Choroid plexus epithelial cell (primary cell): ENCODE measurements at regions not wholly inside any gene's neighbourhood (a gene's known extent, or its start where the extent isn't known, plus 50 kb on each side); places are given as distances from the start of the nearest gene placed in this dataset.
"Not testable (repeated sequence)": the region's sequence is repeated elsewhere in the genome, so short reads cannot be mapped to it uniquely, and the experiment has no call there.

Source experiments
- DNase-seq: peaks from one replicate; pipeline ENCODE4 v3.0.0-alpha.2; 2010; ENCODE audit warnings: low read depth
- H3K4me3 ChIP-seq: 2 replicates; pipeline ENCODE4 v1.5.1; 2011; ENCODE audit warnings: low read depth, mild to moderate bottlenecking, control low read depth, low read length, moderate library complexity
- TF ChIP-seq, protein P1 (sequence below): conservative IDR thresholded peaks from 2 replicates; pipeline ENCODE4 v1.5.1; 2011; ENCODE audit warnings: low read depth, mild to moderate bottlenecking, control low read depth, inconsistent platforms, low read length, moderate library complexity

DNA sequence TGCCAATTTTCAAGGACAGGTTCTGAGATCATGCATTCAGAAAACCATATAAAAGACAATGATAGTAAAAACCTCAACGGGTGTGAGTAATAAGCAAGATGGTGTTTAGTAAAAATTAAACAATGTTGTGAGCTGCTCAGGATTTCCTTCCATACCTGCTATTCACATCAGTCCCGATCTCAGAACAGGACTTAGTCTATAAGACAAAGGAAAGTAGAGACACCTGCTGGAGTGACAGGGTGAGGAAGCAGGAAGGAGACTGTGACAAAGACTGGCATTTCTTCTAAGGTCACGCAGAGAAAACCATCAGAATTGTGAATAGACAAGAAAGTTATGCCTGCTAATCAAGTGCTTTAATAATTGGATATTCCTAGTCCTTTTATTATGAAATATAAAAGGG is 648.0 kb downstream of the DACH1 start:
- peak; percentile 19 for DNase-seq
- H3K4me3 ChIP-seq = no peak overlapping the region
- TF ChIP-seq, protein P1, sequence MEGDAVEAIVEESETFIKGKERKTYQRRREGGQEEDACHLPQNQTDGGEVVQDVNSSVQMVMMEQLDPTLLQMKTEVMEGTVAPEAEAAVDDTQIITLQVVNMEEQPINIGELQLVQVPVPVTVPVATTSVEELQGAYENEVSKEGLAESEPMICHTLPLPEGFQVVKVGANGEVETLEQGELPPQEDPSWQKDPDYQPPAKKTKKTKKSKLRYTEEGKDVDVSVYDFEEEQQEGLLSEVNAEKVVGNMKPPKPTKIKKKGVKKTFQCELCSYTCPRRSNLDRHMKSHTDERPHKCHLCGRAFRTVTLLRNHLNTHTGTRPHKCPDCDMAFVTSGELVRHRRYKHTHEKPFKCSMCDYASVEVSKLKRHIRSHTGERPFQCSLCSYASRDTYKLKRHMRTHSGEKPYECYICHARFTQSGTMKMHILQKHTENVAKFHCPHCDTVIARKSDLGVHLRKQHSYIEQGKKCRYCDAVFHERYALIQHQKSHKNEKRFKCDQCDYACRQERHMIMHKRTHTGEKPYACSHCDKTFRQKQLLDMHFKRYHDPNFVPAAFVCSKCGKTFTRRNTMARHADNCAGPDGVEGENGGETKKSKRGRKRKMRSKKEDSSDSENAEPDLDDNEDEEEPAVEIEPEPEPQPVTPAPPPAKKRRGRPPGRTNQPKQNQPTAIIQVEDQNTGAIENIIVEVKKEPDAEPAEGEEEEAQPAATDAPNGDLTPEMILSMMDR = peak; percentile 23

DNA sequence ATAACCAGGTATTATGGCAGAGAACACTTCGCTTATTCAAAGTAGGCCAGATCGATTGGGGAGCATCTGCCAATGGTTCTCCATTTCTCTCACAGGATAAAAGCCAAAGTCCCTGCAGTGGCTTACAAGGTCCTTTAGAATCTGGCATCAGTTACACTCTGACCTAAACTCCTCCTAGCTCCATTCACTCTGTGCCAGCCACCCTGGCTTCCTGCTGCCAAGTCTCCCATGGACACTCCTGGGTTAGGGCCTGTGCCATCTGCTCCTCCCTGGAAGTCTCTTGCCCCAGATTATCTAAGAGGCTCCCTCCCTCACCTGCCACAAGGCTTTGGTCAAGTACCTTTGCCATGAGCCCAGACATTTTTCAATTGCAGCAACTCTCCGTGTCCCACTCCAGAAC is 649.2 kb downstream of the DACH1 start:
- no peak for DNase-seq
- no peak overlapping the region for H3K4me3 ChIP-seq
- TF ChIP-seq, protein P1 = no peak

DNA sequence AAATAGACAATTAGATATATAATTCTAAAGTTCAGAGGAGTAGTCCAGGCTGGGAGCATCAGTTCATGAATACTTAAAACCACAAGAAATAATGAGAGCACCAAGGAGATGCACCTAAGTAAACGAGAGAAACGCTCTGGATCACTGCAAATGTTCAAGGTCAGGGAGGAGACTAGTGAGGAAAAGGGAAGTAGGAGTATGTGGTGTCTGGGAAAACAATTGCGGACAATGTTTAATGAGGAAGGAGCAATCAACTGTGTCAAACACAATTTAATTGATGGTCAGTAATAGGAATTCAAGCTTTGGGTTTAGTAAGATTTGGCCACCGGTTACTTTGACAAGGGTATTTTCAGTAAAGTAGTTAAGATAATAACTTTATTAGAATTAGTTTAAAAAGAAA is 652.2 kb downstream of the DACH1 start:
- TF ChIP-seq, protein P1 = no peak
- no peak overlapping the region for H3K4me3 ChIP-seq
- no peak for DNase-seq

DNA sequence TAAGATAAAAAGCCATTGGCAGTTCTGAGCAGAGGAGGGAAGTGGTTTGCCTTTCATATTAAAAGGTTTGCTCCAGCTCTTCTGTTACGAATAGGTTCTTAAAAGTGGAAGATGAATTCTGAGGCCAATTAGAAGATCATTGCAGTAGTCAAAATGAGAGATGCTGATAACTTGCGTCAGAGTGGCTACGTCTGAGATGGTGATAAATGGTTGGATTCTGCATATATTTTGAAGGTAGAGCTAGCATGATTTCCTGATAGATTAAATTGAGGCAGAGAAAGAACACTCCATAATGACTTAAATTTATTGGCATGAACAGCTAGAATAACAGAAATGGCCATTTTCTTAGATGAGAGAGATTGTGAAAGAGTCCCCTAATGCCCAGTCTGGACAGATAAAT is 652.6 kb downstream of the DACH1 start:
- DNase-seq = no peak
- TF ChIP-seq, protein P1 = no peak
- no peak overlapping the region for H3K4me3 ChIP-seq

DNA sequence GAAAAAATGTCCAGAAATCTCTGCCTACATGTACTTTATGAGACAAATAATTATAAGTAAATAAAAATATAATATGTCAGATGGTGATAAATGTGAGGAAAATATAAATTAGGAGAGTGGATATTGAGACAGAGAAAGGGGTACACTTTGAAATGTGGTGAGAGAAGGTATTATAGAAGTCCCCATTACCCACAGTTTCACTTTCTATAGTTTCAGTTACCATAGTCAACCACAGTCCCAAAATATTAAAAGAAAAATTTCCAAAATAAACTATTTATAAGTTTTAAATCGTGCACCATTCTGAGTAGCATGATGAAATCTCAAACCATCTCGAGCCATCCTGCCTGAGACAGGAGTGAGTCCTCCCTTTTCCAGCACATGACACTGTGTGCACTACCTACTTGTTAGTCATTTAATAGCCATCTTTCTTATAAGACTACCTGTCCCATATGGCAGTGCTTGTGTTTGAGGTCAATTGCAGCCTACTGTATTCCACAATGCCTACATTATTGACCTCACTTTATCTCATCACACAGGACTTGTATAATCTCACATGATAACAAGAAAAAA is 653.7 kb downstream of the DACH1 start:
- no peak overlapping the region for H3K4me3 ChIP-seq
- TF ChIP-seq, protein P1 = no peak
- no peak for DNase-seq

DNA sequence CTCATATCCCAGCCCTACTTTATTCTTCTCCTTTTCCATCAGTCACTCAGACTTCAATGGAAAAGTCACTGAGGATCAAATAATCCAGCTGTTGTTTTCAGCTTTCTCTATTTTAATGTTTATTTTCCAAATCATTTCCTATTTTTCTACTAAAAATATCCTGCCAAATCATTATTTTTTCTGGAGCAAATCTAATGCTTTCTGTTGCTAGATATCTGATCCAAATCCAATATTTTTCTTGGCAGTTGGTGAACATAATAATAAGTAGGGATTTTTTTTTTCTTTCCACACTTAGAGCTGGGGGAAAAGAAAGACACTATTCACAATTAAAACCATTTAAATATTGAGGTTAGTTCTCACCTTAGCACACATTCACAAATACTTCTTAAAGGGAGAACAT is 656.1 kb downstream of the DACH1 start:
- no peak overlapping the region for H3K4me3 ChIP-seq
- DNase-seq = no peak
- TF ChIP-seq, protein P1 = no peak

DNA sequence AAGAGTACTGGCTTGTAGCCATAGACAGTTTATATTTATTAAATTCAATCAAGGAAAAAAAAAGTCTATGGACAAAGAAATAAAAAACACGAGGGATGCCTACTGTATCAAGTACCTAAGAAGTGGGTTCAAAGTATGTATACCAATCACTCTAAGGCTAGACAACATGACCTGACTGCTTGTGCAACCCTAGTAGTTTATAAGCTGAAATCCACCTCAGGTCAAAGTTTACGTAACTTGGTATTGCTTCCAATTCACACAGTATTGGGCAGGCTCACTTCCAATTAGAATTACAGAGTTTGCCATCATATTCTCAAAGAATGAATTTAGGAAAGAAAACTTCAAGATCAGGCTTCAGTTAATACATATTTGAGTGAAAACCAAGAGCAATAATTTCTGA is 657.8 kb downstream of the DACH1 start:
- TF ChIP-seq, protein P1 = no peak
- no peak overlapping the region for H3K4me3 ChIP-seq
- no peak for DNase-seq

DNA sequence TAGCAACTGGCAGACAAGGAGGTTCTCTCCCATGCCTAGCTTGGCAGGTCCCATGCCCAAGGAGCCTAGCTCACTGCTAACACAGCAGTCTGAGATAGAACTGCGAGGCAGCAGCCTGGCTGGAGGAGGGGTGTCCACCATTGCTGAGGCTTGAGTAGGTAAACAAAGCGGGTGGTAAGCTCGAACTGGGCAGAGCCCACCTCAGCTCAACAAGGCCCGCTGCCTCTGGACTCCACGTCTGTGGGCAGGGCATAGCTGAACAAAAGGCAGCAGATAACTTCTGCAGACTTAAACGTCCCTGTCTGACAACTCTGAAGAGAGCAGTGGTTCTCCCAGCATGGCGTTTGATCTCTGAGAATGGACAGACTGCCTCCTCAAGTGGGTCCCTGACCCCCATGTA is 682.4 kb downstream of the DACH1 start:
- DNase-seq = not testable (repeated sequence)

DNA sequence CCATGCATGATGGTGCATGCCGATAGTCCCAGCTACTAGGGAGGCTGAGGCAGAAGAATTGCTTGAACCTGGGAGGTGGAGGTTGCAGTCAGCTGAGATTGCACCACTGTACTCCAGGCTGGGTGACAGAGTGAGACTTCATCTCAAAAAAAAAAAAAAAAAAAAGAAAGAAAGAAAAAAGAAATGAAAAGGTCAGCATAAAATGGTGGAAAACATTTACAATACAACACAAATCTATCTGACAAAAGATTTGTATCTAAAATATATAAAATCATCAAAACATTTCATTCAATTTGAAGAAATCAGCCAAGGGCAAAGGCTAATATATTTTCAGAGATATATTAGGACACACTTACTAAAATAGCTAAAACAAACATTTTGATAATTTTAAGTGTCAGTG is 683.7 kb downstream of the DACH1 start:
- not testable (repeated sequence) for DNase-seq

More for the DNA sequence above, 682.4 kb downstream of the DACH1 start:
- not testable (repeated sequence) for H3K4me3 ChIP-seq

More for the DNA sequence above, 683.7 kb downstream of the DACH1 start:
- H3K4me3 ChIP-seq = not testable (repeated sequence)
